ENCODE measurements at regions not wholly inside any gene's neighbourhood (a gene's known extent, or its start where the extent isn't known, plus 50 kb on each side); places are given as distances from the start of the nearest gene placed in this dataset.

DNA sequence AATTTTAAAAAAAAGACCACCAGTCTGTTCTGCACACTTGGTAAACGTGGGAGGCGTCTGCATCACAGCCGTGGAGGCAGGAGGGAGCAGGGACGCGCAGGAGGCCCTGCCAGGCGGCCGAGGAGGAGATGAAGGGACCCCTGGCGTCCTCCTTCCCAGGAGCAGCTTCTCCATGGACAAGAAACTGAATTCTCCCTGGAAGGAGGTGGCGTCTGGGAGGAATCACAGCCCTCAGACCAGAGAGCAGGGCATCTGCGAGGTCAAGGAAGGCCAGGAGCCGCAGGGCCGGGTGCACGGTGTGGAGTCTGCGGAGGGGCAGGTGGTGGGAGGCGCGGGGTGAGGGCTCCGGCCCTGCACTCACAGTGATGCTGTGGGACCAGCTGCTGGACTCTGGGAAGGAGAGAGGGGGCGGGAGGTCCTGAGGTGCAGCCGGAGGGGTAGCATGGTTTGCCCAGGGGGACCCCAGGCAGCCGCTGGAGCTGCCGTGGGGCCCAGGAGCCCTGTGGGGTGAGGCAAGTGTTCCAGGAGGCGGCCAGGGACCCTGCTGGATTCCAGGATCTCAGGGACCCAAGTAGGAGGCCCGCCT lies 73.5 kb upstream of the GALNT9 start:
- FAIRE-seq (no peak), DNase-seq (ENCODE audit: low read depth) (no peak)
- no peak for TF ChIP-seq CTCF (IDR thresholded peaks at IDR 0.05; ENCODE audit: insufficient read depth, low read length, severe bottlenecking)
- no peaks in the 10 kb centered on the region for H3K36me3 ChIP-seq (ENCODE audit: control insufficient read depth, insufficient read depth, low read length)
- H3K27me3 ChIP-seq (ENCODE audit: control insufficient read depth, insufficient read depth, low read length): peaks cover 7% of the 10 kb centered on the region
- no peak overlapping the region for H3K4me3 ChIP-seq (ENCODE audit: low read depth, low read length)

GRCh38 chr12:132401982-132402381 lies 72.6 kb upstream of the GALNT9 start:
- H3K27me3 ChIP-seq (ENCODE audit: control insufficient read depth, insufficient read depth, low read length): peaks cover 11% of the 10 kb centered on the region
- TF ChIP-seq CTCF (IDR thresholded peaks at IDR 0.05; ENCODE audit: insufficient read depth, low read length, severe bottlenecking): no peak
- no peak for FAIRE-seq

GRCh38 chr12:132400011-132400641 lies 70.7 kb upstream of the GALNT9 start:
- no peak for DNase-seq (ENCODE audit: low read depth)
- Histone ChIP-seq H3K36me3 (ENCODE audit: control insufficient read depth, insufficient read depth, low read length) (no peaks in the 10 kb centered on the region), H3K27me3 (ENCODE audit: control insufficient read depth, insufficient read depth, low read length) (peaks cover 16% of the 10 kb centered on the region), H3K4me3 (ENCODE audit: low read depth, low read length) (no peak overlapping the region)
- no peak for TF ChIP-seq CTCF (IDR thresholded peaks at IDR 0.05; ENCODE audit: insufficient read depth, low read length, severe bottlenecking)
- no peak for FAIRE-seq

More at GRCh38 chr12:132401982-132402381, 72.6 kb upstream of the GALNT9 start:
- no peak overlapping the region for H3K4me3 ChIP-seq (ENCODE audit: low read depth, low read length)
- no peak for DNase-seq (ENCODE audit: low read depth)
- H3K36me3 ChIP-seq (ENCODE audit: control insufficient read depth, insufficient read depth, low read length): no peaks in the 10 kb centered on the region

- H3K36me3 ChIP-seq (ENCODE audit: control insufficient read depth, insufficient read depth, low read length): no peaks in the 10 kb centered on the region
- TF ChIP-seq CTCF (IDR thresholded peaks at IDR 0.05; ENCODE audit: insufficient read depth, low read length, severe bottlenecking): no peak
- no peak for DNase-seq (ENCODE audit: low read depth)
- peaks cover 16% of the 10 kb centered on the region for H3K27me3 ChIP-seq (ENCODE audit: control insufficient read depth, insufficient read depth, low read length)
- no peak for FAIRE-seq
- no peak overlapping the region for H3K4me3 ChIP-seq (ENCODE audit: low read depth, low read length)
These were observed 70.0 kb upstream of the GALNT9 start for GRCh38 chr12:132399092-132400010.

- peaks cover 16% of the 10 kb centered on the region for H3K27me3 ChIP-seq (ENCODE audit: control insufficient read depth, insufficient read depth, low read length)
- no peaks in the 10 kb centered on the region for H3K36me3 ChIP-seq (ENCODE audit: control insufficient read depth, insufficient read depth, low read length)
- peak; percentile 23 for FAIRE-seq
- DNase-seq (ENCODE audit: low read depth): no peak
- TF ChIP-seq CTCF (IDR thresholded peaks at IDR 0.05; ENCODE audit: insufficient read depth, low read length, severe bottlenecking): no peak
- H3K4me3 ChIP-seq (ENCODE audit: low read depth, low read length): no peak overlapping the region
These were observed 69.1 kb upstream of the GALNT9 start for GRCh38 chr12:132398386-132398991.

Measured in bronchial epithelial cell (primary cell).